ENCODE measurements at regions not wholly inside any gene's neighbourhood (a gene's known extent, or its start where the extent isn't known, plus 50 kb on each side); places are given as distances from the start of the nearest gene placed in this dataset.

- TF ChIP-seq EP300 (IDR thresholded peaks at IDR 0.05) (no peak), POLR2AphosphoS5 (IDR thresholded peaks at IDR 0.05) (no peak)
These were observed 58.8 kb upstream of the RAP2C start for GRCh38 chrX:132277953-132278614.
